H9 (cell line): ENCODE measurements at regions not wholly inside any gene's neighbourhood (a gene's known extent, or its start where the extent isn't known, plus 50 kb on each side); places are given as distances from the start of the nearest gene placed in this dataset.

ENCODE experiments used
- DNase-seq: peaks from one replicate; pipeline ENCODE4 v3.0.0-alpha.2; 2017
- H2AFZ ChIP-seq: one replicate; pipeline ENCODE4 v1.6.1; 2013; ENCODE audit warnings: mild to moderate bottlenecking, low read length, control low read depth, moderate library complexity
- H2AK5ac ChIP-seq: 2 replicates; pipeline ENCODE4 v1.6.1; 2013; ENCODE audit warnings: low read length, control low read depth, mixed read lengths; ENCODE audit not compliant: insufficient read length
- H2BK120ac ChIP-seq: one replicate; pipeline ENCODE4 v1.6.1; 2013; ENCODE audit warnings: low read depth, mild to moderate bottlenecking, low read length, control low read depth, inconsistent platforms; ENCODE audit not compliant: poor library complexity, severe bottlenecking
- H2BK12ac ChIP-seq: 2 replicates; pipeline ENCODE4 v1.6.1; 2013; ENCODE audit warnings: low read length, control low read depth, mixed read lengths, low read depth; ENCODE audit not compliant: insufficient read length
- H2BK15ac ChIP-seq: 2 replicates; pipeline ENCODE4 v1.6.1; 2013; ENCODE audit warnings: low read depth, low read length, control low read depth
- H2BK20ac ChIP-seq: one replicate; pipeline ENCODE4 v1.6.1; 2013; ENCODE audit warnings: low read depth, mild to moderate bottlenecking, low read length, control low read depth, inconsistent platforms; ENCODE audit not compliant: poor library complexity, severe bottlenecking
- H2BK5ac ChIP-seq: 2 replicates; pipeline ENCODE4 v1.6.1; 2013; ENCODE audit warnings: low read length, control low read depth, mixed read lengths; ENCODE audit not compliant: insufficient read length
- H3K14ac ChIP-seq: 2 replicates; pipeline ENCODE4 v1.6.1; 2013; ENCODE audit warnings: low read length, control low read depth; ENCODE audit not compliant: insufficient read depth
- H3K18ac ChIP-seq: 2 replicates; pipeline ENCODE4 v1.6.1; 2013; ENCODE audit warnings: low read depth, mild to moderate bottlenecking, mixed read lengths, low read length, control low read depth; ENCODE audit not compliant: insufficient read length
- H3K23ac ChIP-seq: 2 replicates; pipeline ENCODE4 v1.6.1; 2013; ENCODE audit warnings: low read length, control low read depth, mixed read lengths, low read depth; ENCODE audit not compliant: insufficient read length
- H3K23me2 ChIP-seq: 2 replicates; pipeline ENCODE4 v1.6.1; 2013; ENCODE audit warnings: low read depth, mild to moderate bottlenecking, mixed read lengths, low read length, control low read depth; ENCODE audit not compliant: insufficient read length, poor library complexity, severe bottlenecking
- H3K27ac ChIP-seq: 2 replicates; pipeline ENCODE4 v1.5.1; 2013; ENCODE audit warnings: low read length, control low read depth, mixed read lengths, low read depth; ENCODE audit not compliant: insufficient read length
- H3K27me3 ChIP-seq: 2 replicates; pipeline ENCODE4 v1.6.1; 2013; ENCODE audit warnings: low read length, control low read depth, inconsistent platforms; ENCODE audit not compliant: insufficient read depth
- H3K4ac ChIP-seq: 2 replicates; pipeline ENCODE4 v1.6.1; 2013; ENCODE audit warnings: low read depth, mild to moderate bottlenecking, control low read depth, inconsistent platforms, low read length, moderate library complexity
- H3K4me1 ChIP-seq: 2 replicates; pipeline ENCODE4 v1.6.1; 2013; ENCODE audit warnings: low read length, control low read depth, inconsistent platforms; ENCODE audit not compliant: insufficient read depth
- H3K4me2 ChIP-seq: 2 replicates; pipeline ENCODE4 v1.6.1; 2013; ENCODE audit warnings: low read length, control low read depth, mixed read lengths; ENCODE audit not compliant: insufficient read length, insufficient read depth
- H3K56ac ChIP-seq: 2 replicates; pipeline ENCODE4 v1.6.1; 2013; ENCODE audit warnings: low read depth, mild to moderate bottlenecking, mixed read lengths, low read length, control low read depth; ENCODE audit not compliant: insufficient read length
- H3K79me1 ChIP-seq: 2 replicates; pipeline ENCODE4 v1.6.1; 2013; ENCODE audit warnings: low read depth, mild to moderate bottlenecking, moderate library complexity, low read length, control low read depth, inconsistent platforms; ENCODE audit not compliant: insufficient read depth, poor library complexity, severe bottlenecking
- H3K79me2 ChIP-seq: 2 replicates; pipeline ENCODE4 v1.6.1; 2013; ENCODE audit warnings: low read length, control low read depth, inconsistent platforms; ENCODE audit not compliant: insufficient read depth
- H3K9ac ChIP-seq: 2 replicates; pipeline ENCODE4 v1.6.1; 2013; ENCODE audit warnings: low read length, control low read depth, mixed read lengths; ENCODE audit not compliant: insufficient read length; ENCODE audit errors: extremely low read depth
- H3K9me3 ChIP-seq: one replicate; pipeline ENCODE4 v1.6.1; 2013; ENCODE audit warnings: low read depth, low read length, inconsistent platforms; ENCODE audit not compliant: control insufficient read depth
- H3T11ph ChIP-seq: one replicate; pipeline ENCODE4 v1.6.1; 2013; ENCODE audit warnings: mild to moderate bottlenecking, low read length, control low read depth, inconsistent platforms
- H4K20me1 ChIP-seq: one replicate; pipeline ENCODE4 v1.6.1; 2013; ENCODE audit not compliant: control insufficient read depth, insufficient read length, insufficient read depth
- H4K5ac ChIP-seq: 2 replicates; pipeline ENCODE4 v1.6.1; 2013; ENCODE audit warnings: low read depth, mild to moderate bottlenecking, mixed read lengths, low read length, control low read depth; ENCODE audit not compliant: insufficient read length
- H4K8ac ChIP-seq: replicated peaks from 2 replicates; pipeline ENCODE4 v1.6.1; 2013; ENCODE audit warnings: low read length, control low read depth, mixed read lengths, low read depth; ENCODE audit not compliant: insufficient read length
- H4K91ac ChIP-seq: 2 replicates; pipeline ENCODE4 v1.6.1; 2013; ENCODE audit warnings: low read depth, mild to moderate bottlenecking, moderate library complexity, mixed read lengths, low read length, control low read depth; ENCODE audit not compliant: insufficient read length
- H3K27ac Mint-ChIP-seq, 3 experiments: 2 replicates in 2 of 3; 3 replicates in 1 of 3; pipeline ENCODE4 v1.8.0; 2020 to 2021; ENCODE audit warnings: mixed read lengths in 3 of 3, mild to moderate bottlenecking in 1 of 3, moderate library complexity in 1 of 3
- H3K27me3 Mint-ChIP-seq: 2 replicates; pipeline ENCODE4 v1.8.0; 2021; ENCODE audit warnings: low read depth, mild to moderate bottlenecking, moderate library complexity, mixed read lengths
- H3K36me3 Mint-ChIP-seq, 3 experiments: 2 replicates in 2 of 3; 3 replicates in 1 of 3; pipeline ENCODE4 v1.8.0; 2020 to 2021; ENCODE audit warnings: low read depth in 3 of 3, mixed read lengths in 3 of 3; ENCODE audit not compliant: insufficient read depth in 1 of 3
- H3K4me1 Mint-ChIP-seq, 2 experiments: 2 replicates each; pipeline ENCODE4 v1.8.0; 2020; ENCODE audit warnings: mixed read lengths in 2 of 2
- H3K4me3 Mint-ChIP-seq, 2 experiments: 2 replicates in 1 of 2; 3 replicates in 1 of 2; pipeline ENCODE4 v1.8.0; 2020 to 2021; ENCODE audit warnings: mild to moderate bottlenecking in 2 of 2, mixed read lengths in 2 of 2, moderate library complexity in 1 of 2
- H3K9me3 Mint-ChIP-seq, 2 experiments: 2 replicates in 1 of 2; 3 replicates in 1 of 2; pipeline ENCODE4 v1.8.0; 2020; ENCODE audit warnings: mild to moderate bottlenecking in 2 of 2, mixed read lengths in 2 of 2, moderate library complexity in 1 of 2
- CTCF ChIP-seq: fragments of 200-600 bp; sonication (generic); conservative IDR thresholded peaks from 3 replicates; pipeline ENCODE4 v1.8.0; 2021; ENCODE audit warnings: antibody characterized with exemption, mild to moderate bottlenecking
- WGBS: extraction: QIAGEN DNeasy Blood & Tissue Kit; methylation state at CpG from one replicate; pipeline ENCODE4 v1.1.7; 2013; ENCODE audit warnings: missing lambda C conversion rate, low lambda C conversion rate, mixed read lengths; ENCODE audit not compliant: insufficient read length; ENCODE audit errors: extremely low coverage; 5-methylcytosine and 5-hydroxymethylcytosine counted together

DNA sequence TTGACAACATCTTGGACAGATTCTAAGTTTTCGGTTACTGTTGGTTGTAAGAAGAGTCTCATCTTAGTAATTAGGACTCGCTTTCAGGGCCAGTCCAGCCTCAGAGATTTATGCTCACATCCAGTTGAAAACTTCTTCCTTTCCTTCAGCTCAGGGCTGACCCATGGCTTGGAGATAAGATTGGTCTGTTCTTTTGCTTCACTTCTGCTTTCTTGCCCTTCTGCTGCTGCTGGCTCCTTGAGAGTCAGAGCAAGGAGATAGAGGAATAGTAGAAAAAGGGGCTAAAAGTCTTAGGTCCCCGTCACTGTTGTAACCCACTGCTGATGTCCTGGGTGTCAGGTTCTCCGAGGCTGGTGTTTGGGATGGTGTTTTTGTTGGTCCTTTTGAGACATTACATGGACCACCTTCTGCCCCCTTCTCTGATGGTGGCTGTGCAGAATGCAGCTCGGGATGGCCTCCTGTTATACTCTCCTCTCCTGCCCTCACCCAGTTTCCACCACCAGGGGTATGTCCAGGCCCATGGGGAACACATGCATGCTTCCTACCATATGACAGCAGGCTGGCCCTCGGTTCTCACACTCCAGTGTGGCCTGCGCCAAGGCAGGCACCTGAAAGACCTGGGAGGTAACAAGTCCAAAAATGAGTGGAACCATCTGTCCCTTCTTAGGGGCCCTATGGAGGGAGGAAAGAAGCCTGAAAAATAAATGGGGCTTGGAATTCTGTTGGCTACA is 67.8 kb upstream of the PCBD1 start:
- no peaks in the 10 kb centered on the region for H3K9me3 ChIP-seq
- H4K91ac ChIP-seq = no peak overlapping the region
- no peak overlapping the region for H3K56ac ChIP-seq
- H3K79me2 ChIP-seq = no peaks in the 10 kb centered on the region
- H2BK15ac ChIP-seq = no peak overlapping the region
- peak; percentile 64 for TF ChIP-seq CTCF
- no peak overlapping the region for H3K18ac ChIP-seq
- no CpG with 5 or more reads among the region's 7 CpGs for WGBS
- H3K14ac ChIP-seq = no peak overlapping the region
- H3K27me3 Mint-ChIP-seq = peaks cover 17% of the 10 kb centered on the region
- no peak overlapping the region for H3K4ac ChIP-seq
- H2BK20ac ChIP-seq = no peak overlapping the region
- H2BK12ac ChIP-seq = no peak overlapping the region
- no peaks in the 10 kb centered on the region for H3K36me3 Mint-ChIP-seq
- no peaks in the 10 kb centered on the region for H4K20me1 ChIP-seq
- no peak overlapping the region for H3K4me3 Mint-ChIP-seq
- H3K27ac Mint-ChIP-seq = no peak overlapping the region
- H4K8ac ChIP-seq = no peak overlapping the region
- no peaks in the 10 kb centered on the region for H3K23me2 ChIP-seq
- H3K9me3 Mint-ChIP-seq = no peaks in the 10 kb centered on the region
- no peak overlapping the region for H3K4me2 ChIP-seq
- no peak overlapping the region for H2AFZ ChIP-seq
- no peak overlapping the region for H2BK120ac ChIP-seq
- no peaks in the 10 kb centered on the region for H3K79me1 ChIP-seq
- no peak overlapping the region for H3T11ph ChIP-seq
- no peak overlapping the region for H3K23ac ChIP-seq
- DNase-seq = peak; percentile 60
- no peak overlapping the region for H2AK5ac ChIP-seq
- no peak overlapping the region for H2BK5ac ChIP-seq
- no peaks in the 10 kb centered on the region for H3K27me3 ChIP-seq
- H3K4me1 ChIP-seq = no peaks in the 10 kb centered on the region
- H3K27ac ChIP-seq = no peak overlapping the region
- H4K5ac ChIP-seq = no peak overlapping the region
- peaks cover 2 to 4% of the 10 kb centered on the region in 2 experiments; a peak in 1 of 4 replicates for H3K4me1 Mint-ChIP-seq
- H3K9ac ChIP-seq = no peak overlapping the region
